WTC11 (cell line): ENCODE measurements at regions not wholly inside any gene's neighbourhood (a gene's known extent, or its start where the extent isn't known, plus 50 kb on each side); places are given as distances from the start of the nearest gene placed in this dataset.

Experiments used
- ATAC-seq: fragments of 200-7000 bp; cut with Tn5 transposase; 2 replicates; pipeline ENCODE4 v1.10.0; 2021; ENCODE audit warnings: mild to moderate bottlenecking, moderate library complexity
- CTCF ChIA-PET: fragments of 300-600 bp; sonication (Branson Sonifier 250); formaldehyde crosslinking; loops from one replicate; lab custom pipeline; 2021; ENCODE audit warnings: antibody characterized with exemption; lab: Charles Lee
- POLR2A ChIA-PET: fragments of 350-600 bp; sonication (Branson Sonifier 250); formaldehyde crosslinking; loops from one replicate; lab custom pipeline; 2021; ENCODE audit warnings: antibody characterized with exemption; lab: Charles Lee
- DNase-seq: peaks from one replicate; pipeline ENCODE4 v3.0.0; 2021; ENCODE audit warnings: low spot score
- H3K27ac Mint-ChIP-seq: 2 replicates; pipeline ENCODE4 v1.8.0; 2021; ENCODE audit warnings: mixed read lengths
- H3K27me3 Mint-ChIP-seq: 2 replicates; pipeline ENCODE4 v1.8.0; 2021; ENCODE audit warnings: low read depth, mild to moderate bottlenecking, moderate library complexity, mixed read lengths
- H3K36me3 Mint-ChIP-seq: 2 replicates; pipeline ENCODE4 v1.8.0; 2021; ENCODE audit warnings: mixed read lengths
- H3K4me1 Mint-ChIP-seq: 2 replicates; pipeline ENCODE4 v1.8.0; 2022; ENCODE audit warnings: mixed read lengths
- H3K4me3 Mint-ChIP-seq: 2 replicates; pipeline ENCODE4 v1.8.0; 2021; ENCODE audit warnings: mild to moderate bottlenecking, moderate library complexity, mixed read lengths
- H3K9me3 Mint-ChIP-seq: 2 replicates; pipeline ENCODE4 v1.8.0; 2021; ENCODE audit warnings: mixed read lengths
- ATF1 ChIP-seq: sonication (generic); formaldehyde crosslinking; IDR thresholded peaks from 2 replicates; pipeline ENCODE4 v1.8.1; 2023; ENCODE audit warnings: mild to moderate bottlenecking, moderate library complexity, missing genetic modification reagents
- ATF2 ChIP-seq: sonication (generic); formaldehyde crosslinking; IDR thresholded peaks from 2 replicates; pipeline ENCODE4 v1.8.1; 2022; ENCODE audit warnings: low read depth, missing genetic modification reagents, borderline replicate concordance
- ATF3 ChIP-seq: sonication (generic); formaldehyde crosslinking; conservative IDR thresholded peaks from 2 replicates; pipeline ENCODE4 v1.8.1; 2022; ENCODE audit warnings: mild to moderate bottlenecking, missing genetic modification reagents
- CREM ChIP-seq: sonication (generic); formaldehyde crosslinking; IDR thresholded peaks from 2 replicates; pipeline ENCODE4 v1.8.1; 2022; ENCODE audit warnings: mild to moderate bottlenecking, missing genetic modification reagents, moderate library complexity
- E2F1 ChIP-seq: sonication (generic); formaldehyde crosslinking; IDR thresholded peaks from 2 replicates; pipeline ENCODE4 v1.8.0; 2022; ENCODE audit warnings: mild to moderate bottlenecking, missing genetic modification reagents
- FOXP1 ChIP-seq: sonication (generic); formaldehyde crosslinking; IDR thresholded peaks from 2 replicates; pipeline ENCODE4 v1.8.0; 2022; ENCODE audit warnings: missing genetic modification reagents, mild to moderate bottlenecking, moderate library complexity, borderline replicate concordance
- GABPB1 ChIP-seq: sonication (generic); formaldehyde crosslinking; IDR thresholded peaks from 2 replicates; pipeline ENCODE4 v1.8.1; 2023; ENCODE audit warnings: mild to moderate bottlenecking, missing genetic modification reagents
- GRHL2 ChIP-seq: fragments of 250-450 bp; sonication (Bioruptor Pico); IDR thresholded peaks from 2 replicates; pipeline ENCODE4 v1.8.0; 2022; ENCODE audit warnings: mild to moderate bottlenecking, moderate library complexity; ENCODE audit not compliant: insufficient replicate concordance, severe bottlenecking
- GTF2I ChIP-seq: fragments of 250-450 bp; sonication (Bioruptor Pico); conservative IDR thresholded peaks from 2 replicates; pipeline ENCODE4 v1.4.0; 2021; ENCODE audit warnings: mild to moderate bottlenecking
- IRF1 ChIP-seq: sonication (generic); formaldehyde crosslinking; IDR thresholded peaks from 2 replicates; pipeline ENCODE4 v1.8.0; 2023; ENCODE audit warnings: missing genetic modification reagents
- IRF2 ChIP-seq: sonication (generic); formaldehyde crosslinking; IDR thresholded peaks from 2 replicates; pipeline ENCODE4 v1.8.0; 2022; ENCODE audit warnings: low read depth, missing genetic modification reagents, borderline replicate concordance
- MLX ChIP-seq: sonication (generic); formaldehyde crosslinking; IDR thresholded peaks from 2 replicates; pipeline ENCODE4 v1.8.1; 2023; ENCODE audit warnings: mild to moderate bottlenecking, missing genetic modification reagents, moderate library complexity
- NFE2L1 ChIP-seq: sonication (generic); formaldehyde crosslinking; IDR thresholded peaks from 2 replicates; pipeline ENCODE4 v1.8.1; 2023; ENCODE audit warnings: missing genetic modification reagents
- NFYB ChIP-seq: sonication (generic); formaldehyde crosslinking; conservative IDR thresholded peaks from 2 replicates; pipeline ENCODE4 v1.8.0; 2022; ENCODE audit warnings: low read depth, missing genetic modification reagents
- NR1H2 ChIP-seq: sonication (generic); formaldehyde crosslinking; IDR thresholded peaks from 2 replicates; pipeline ENCODE4 v1.9.0; 2021; ENCODE audit warnings: mild to moderate bottlenecking, moderate library complexity, missing genetic modification reagents
- SMAD4 ChIP-seq: sonication (generic); formaldehyde crosslinking; IDR thresholded peaks from 2 replicates; pipeline ENCODE4 v1.8.0; 2022; ENCODE audit warnings: mild to moderate bottlenecking, missing genetic modification reagents
- SOX15 ChIP-seq: fragments of 250-450 bp; sonication (Bioruptor Pico); IDR thresholded peaks from 2 replicates; pipeline ENCODE4 v1.9.0; 2021; ENCODE audit warnings: mild to moderate bottlenecking
- STAT6 ChIP-seq: sonication (generic); formaldehyde crosslinking; conservative IDR thresholded peaks from 2 replicates; pipeline ENCODE4 v1.8.1; 2023; ENCODE audit warnings: mild to moderate bottlenecking, low read depth, missing genetic modification reagents, moderate library complexity
- TEAD1 ChIP-seq: sonication (generic); formaldehyde crosslinking; IDR thresholded peaks from 2 replicates; pipeline ENCODE4 v1.8.0; 2022; ENCODE audit warnings: mild to moderate bottlenecking, missing genetic modification reagents
- ZNF232 ChIP-seq: sonication (generic); formaldehyde crosslinking; IDR thresholded peaks from 2 replicates; pipeline ENCODE4 v1.8.0; 2022; ENCODE audit warnings: mild to moderate bottlenecking, missing genetic modification reagents
- ZNF425 ChIP-seq: fragments of 250-450 bp; sonication (Bioruptor Pico); conservative IDR thresholded peaks from 2 replicates; pipeline ENCODE4 v1.9.0; 2021; ENCODE audit warnings: mild to moderate bottlenecking

GRCh38 chr1:65531972-65532570 is 111.6 kb downstream of the LEPR start (continued):
- TF ChIP-seq IRF1 (CRISPR knock-in tag) (no peak), NR1H2 (no peak), GABPB1 (no peak), ATF3 (CRISPR knock-in tag) (no peak), FOXP1 (CRISPR knock-in tag) (no peak), IRF2 (no peak), STAT6 (no peak)
- TF ChIP-seq, all 79 proteins: peak for 0

GRCh38 chr1:65535981-65536380 is 115.5 kb downstream of the LEPR start:
- peaks cover 8% of the 10 kb centered on the region for H3K36me3 Mint-ChIP-seq
- DNase-seq (no peak), ATAC-seq (0 out of 2 replicates have a peak, but pooled peaks have one; percentile 26)
- ChIA-PET POLR2A (interaction anchor here (0.5 kb wide), 1 partner anchor 36 kb away, joined by 3 read pairs; no protein-coding TSS in a partner anchor), CTCF (no interaction called here)
- H3K9me3 Mint-ChIP-seq = peaks cover 17% of the 10 kb centered on the region
- no peaks in the 10 kb centered on the region for H3K4me1 Mint-ChIP-seq
- 0 out of 2 replicates have a peak, but pooled peaks cover 3% of the 10 kb centered on the region for H3K27me3 Mint-ChIP-seq
- H3K4me3 Mint-ChIP-seq = no peak overlapping the region
- no peak overlapping the region for H3K27ac Mint-ChIP-seq
- TF ChIP-seq ATF1 (CRISPR knock-in tag) = no peak
- TF ChIP-seq GRHL2 = no peak
- no peak for TF ChIP-seq E2F1 (CRISPR knock-in tag)
- no peak for TF ChIP-seq ZNF232 (CRISPR knock-in tag)
- TF ChIP-seq STAT6 = no peak
- no peak for TF ChIP-seq GTF2I
- TF ChIP-seq ZNF425 (CRISPR knock-in tag) = no peak
- TF ChIP-seq NFE2L1 (CRISPR knock-in tag) = no peak
- TF ChIP-seq MLX (CRISPR knock-in tag) = no peak
- no peak for TF ChIP-seq NFYB (CRISPR knock-in tag)
- no peak for TF ChIP-seq SOX15 (CRISPR knock-in tag)
- TF ChIP-seq SMAD4 = no peak
- TF ChIP-seq CREM (CRISPR knock-in tag) = no peak
- TF ChIP-seq TEAD1 (CRISPR knock-in tag) = no peak
- no peak for TF ChIP-seq ATF2
